Activated T-cell treated with anti-CD3 and anti-CD28 coated beads, Interleukin-2, amount 50 U/mL, for 24 hours (primary cell): ENCODE measurements at regions not wholly inside any gene's neighbourhood (a gene's known extent, or its start where the extent isn't known, plus 50 kb on each side); places are given as distances from the start of the nearest gene placed in this dataset.

ENCODE experiments used
- DNase-seq: peaks from one replicate; pipeline ENCODE4 v3.0.0-alpha.2; 2020
- H3K27ac Mint-ChIP-seq: 2 replicates; pipeline ENCODE4 v1.8.0; 2020; ENCODE audit warnings: mild to moderate bottlenecking, mixed read lengths
- H3K27me3 Mint-ChIP-seq: 2 replicates; pipeline ENCODE4 v1.8.0; 2020; ENCODE audit warnings: mixed read lengths
- H3K36me3 Mint-ChIP-seq: 2 replicates; pipeline ENCODE4 v1.8.0; 2020; ENCODE audit warnings: low read depth, mixed read lengths
- H3K4me1 Mint-ChIP-seq: 2 replicates; pipeline ENCODE4 v1.8.0; 2020; ENCODE audit warnings: low read depth, mixed read lengths
- H3K4me3 Mint-ChIP-seq: 2 replicates; pipeline ENCODE4 v1.8.0; 2020; ENCODE audit warnings: mild to moderate bottlenecking, moderate library complexity, mixed read lengths
- H3K9me3 Mint-ChIP-seq: 2 replicates; pipeline ENCODE4 v1.8.0; 2020; ENCODE audit warnings: mixed read lengths

GRCh38 chr2:102078773-102079172, 63.8 kb upstream of the IL1R1 start:
- Mint-ChIP-seq H3K27me3 (no peaks in the 10 kb centered on the region), H3K4me1 (peaks cover 58% of the 10 kb centered on the region), H3K36me3 (peaks cover 2% of the 10 kb centered on the region), H3K4me3 (no peak overlapping the region), H3K27ac (no peak overlapping the region), H3K9me3 (peaks cover 5% of the 10 kb centered on the region)
- no peak for DNase-seq

- Mint-ChIP-seq H3K4me3 (no peak overlapping the region), H3K4me1 (peaks cover 69% of the 10 kb centered on the region), H3K36me3 (peaks cover 2% of the 10 kb centered on the region), H3K9me3 (peaks cover 7% of the 10 kb centered on the region), H3K27me3 (no peaks in the 10 kb centered on the region), H3K27ac (peak overlapping the region; percentile 81)
- DNase-seq: no peak
Observed at GRCh38 chr2:102080451-102081242, 61.9 kb upstream of the IL1R1 start.

GRCh38 chr2:102081243-102081522, 61.4 kb upstream of the IL1R1 start:
- Mint-ChIP-seq H3K27me3 (no peaks in the 10 kb centered on the region), H3K4me1 (peaks cover 74% of the 10 kb centered on the region), H3K36me3 (peaks cover 2% of the 10 kb centered on the region), H3K27ac (peak overlapping the region; percentile 63), H3K4me3 (no peak overlapping the region), H3K9me3 (peaks cover 7% of the 10 kb centered on the region)
- DNase-seq: no peak

- H3K27me3 Mint-ChIP-seq: no peaks in the 10 kb centered on the region
- H3K27ac Mint-ChIP-seq: peak overlapping the region; percentile 63
- H3K9me3 Mint-ChIP-seq: peaks cover 7% of the 10 kb centered on the region
- no peak for DNase-seq
- peaks cover 2% of the 10 kb centered on the region for H3K36me3 Mint-ChIP-seq
- H3K4me1 Mint-ChIP-seq: peaks cover 74% of the 10 kb centered on the region
- no peak overlapping the region for H3K4me3 Mint-ChIP-seq
Observed at GRCh38 chr2:102081606-102082005, 60.9 kb upstream of the IL1R1 start.

GRCh38 chr2:102082571-102083392, 59.8 kb upstream of the IL1R1 start:
- no peaks in the 10 kb centered on the region for H3K27me3 Mint-ChIP-seq
- DNase-seq: peak; percentile 78
- peaks cover 70% of the 10 kb centered on the region for H3K4me1 Mint-ChIP-seq
- H3K36me3 Mint-ChIP-seq: peaks cover 2% of the 10 kb centered on the region
- peak overlapping the region; percentile 58 for H3K4me3 Mint-ChIP-seq
- H3K9me3 Mint-ChIP-seq: peaks cover 12% of the 10 kb centered on the region
- H3K27ac Mint-ChIP-seq: peak overlapping the region; percentile 98

- DNase-seq: peak; percentile 53
- Mint-ChIP-seq H3K27me3 (no peaks in the 10 kb centered on the region), H3K36me3 (peaks cover 2% of the 10 kb centered on the region), H3K4me1 (peaks cover 69% of the 10 kb centered on the region), H3K9me3 (peaks cover 15% of the 10 kb centered on the region), H3K27ac (peak overlapping the region; percentile 98), H3K4me3 (no peak overlapping the region)
Observed at GRCh38 chr2:102083393-102083703, 59.2 kb upstream of the IL1R1 start.

GRCh38 chr2:102084651-102085050, 57.9 kb upstream of the IL1R1 start:
- Mint-ChIP-seq H3K4me3 (no peak overlapping the region), H3K27ac (peak overlapping the region; percentile 98), H3K9me3 (peaks cover 22% of the 10 kb centered on the region), H3K4me1 (peaks cover 60% of the 10 kb centered on the region), H3K27me3 (no peaks in the 10 kb centered on the region), H3K36me3 (peaks cover 2% of the 10 kb centered on the region)
- no peak for DNase-seq

GRCh38 chr2:102085238-102085637, 57.3 kb upstream of the IL1R1 start:
- no peaks in the 10 kb centered on the region for H3K27me3 Mint-ChIP-seq
- no peak for DNase-seq
- H3K4me1 Mint-ChIP-seq: peaks cover 54% of the 10 kb centered on the region
- H3K9me3 Mint-ChIP-seq: peaks cover 25% of the 10 kb centered on the region
- H3K36me3 Mint-ChIP-seq: peaks cover 2% of the 10 kb centered on the region
- no peak overlapping the region for H3K27ac Mint-ChIP-seq
- no peak overlapping the region for H3K4me3 Mint-ChIP-seq

GRCh38 chr2:102086150-102086872, 56.2 kb upstream of the IL1R1 start:
- no peak overlapping the region for H3K4me3 Mint-ChIP-seq
- no peak for DNase-seq
- peaks cover 26% of the 10 kb centered on the region for H3K9me3 Mint-ChIP-seq
- no peak overlapping the region for H3K27ac Mint-ChIP-seq
- no peaks in the 10 kb centered on the region for H3K36me3 Mint-ChIP-seq
- peaks cover 44% of the 10 kb centered on the region for H3K4me1 Mint-ChIP-seq
- no peaks in the 10 kb centered on the region for H3K27me3 Mint-ChIP-seq

- Mint-ChIP-seq H3K4me3 (no peak overlapping the region), H3K27ac (no peak overlapping the region), H3K27me3 (no peaks in the 10 kb centered on the region), H3K4me1 (peaks cover 6% of the 10 kb centered on the region), H3K36me3 (no peaks in the 10 kb centered on the region), H3K9me3 (peaks cover 27% of the 10 kb centered on the region)
- no peak for DNase-seq
Observed at GRCh38 chr2:102091121-102091520, 51.4 kb upstream of the IL1R1 start.

GRCh38 chr2:102091908-102092307, 50.6 kb upstream of the IL1R1 start:
- Mint-ChIP-seq H3K4me3 (no peak overlapping the region), H3K27me3 (no peaks in the 10 kb centered on the region), H3K4me1 (peaks cover 6% of the 10 kb centered on the region), H3K36me3 (no peaks in the 10 kb centered on the region), H3K9me3 (peaks cover 27% of the 10 kb centered on the region), H3K27ac (no peak overlapping the region)
- DNase-seq: no peak

- H3K27ac Mint-ChIP-seq: no peak overlapping the region
- no peak for DNase-seq
- H3K27me3 Mint-ChIP-seq: no peaks in the 10 kb centered on the region
- peaks cover 6% of the 10 kb centered on the region for H3K4me1 Mint-ChIP-seq
- peaks cover 25% of the 10 kb centered on the region for H3K9me3 Mint-ChIP-seq
- H3K36me3 Mint-ChIP-seq: no peaks in the 10 kb centered on the region
- no peak overlapping the region for H3K4me3 Mint-ChIP-seq
Observed at GRCh38 chr2:102092535-102092934, 50.0 kb upstream of the IL1R1 start.
